ENCODE measurements at regions not wholly inside any gene's neighbourhood (a gene's known extent, or its start where the extent isn't known, plus 50 kb on each side); places are given as distances from the start of the nearest gene placed in this dataset.

- ChIA-PET POLR2A (no interaction called here), CTCF (no interaction called here)
- H3K4me1 Mint-ChIP-seq, result no peaks in the 10 kb centered on the region
- no CpG with 5 or more reads among the region's 1 CpG for WGBS (ENCODE audit: insufficient coverage)
- Histone ChIP-seq H3K9me3 (ENCODE audit: control extremely low read depth in 1 of 3, control insufficient read depth in 2 of 3, insufficient read depth in 1 of 3, low read length in 2 of 3) (no peaks in the 10 kb centered on the region), H3K27me3 (replicated peaks in 1 of 4; ENCODE audit: control extremely low read depth in 1 of 4, control insufficient read depth in 3 of 4, insufficient read depth in 4 of 4, low read length in 3 of 4) (no peaks in the 10 kb centered on the region), H3K4me2 (replicated peaks; ENCODE audit: low read depth, low read length, poor library complexity, severe bottlenecking) (no peak overlapping the region), H4K20me1 (ENCODE audit: control insufficient read depth, insufficient read depth, low read length, poor library complexity, severe bottlenecking) (no peaks in the 10 kb centered on the region), H2AFZ (ENCODE audit: insufficient read depth, low read depth, low read length, poor library complexity, severe bottlenecking) (no peak overlapping the region), H3K4me1 (ENCODE audit: control insufficient read depth in 2 of 2, insufficient read depth in 2 of 2, low read length in 2 of 2) (no peaks in the 10 kb centered on the region), H3K79me2 (ENCODE audit: control insufficient read depth, insufficient read depth, low read length) (no peaks in the 10 kb centered on the region), H3K27ac (ENCODE audit: low read length in 2 of 2) (no peak overlapping the region), H3K36me3 (replicated peaks in 1 of 2; ENCODE audit: control extremely low read depth in 1 of 2, control insufficient read depth in 1 of 2, extremely low read depth in 1 of 2, insufficient read depth in 2 of 2, low read length in 1 of 2) (no peaks in the 10 kb centered on the region), H3K4me3 (ENCODE audit: control extremely low read depth in 1 of 5, extremely low read depth in 1 of 5, insufficient read depth in 1 of 5, low read depth in 2 of 5, low read length in 4 of 5) (no peak overlapping the region), H3K9ac (ENCODE audit: low read length) (no peak overlapping the region)
- intact Hi-C loops (cut with micrococcal nuclease), result no loop called here
- no peak overlapping the region for H3K4me3 Mint-ChIP-seq
- no peak overlapping the region for H3K27ac Mint-ChIP-seq
- ATAC-seq (ENCODE audit: low read depth), result no peak
- no peaks in the 10 kb centered on the region for H3K27me3 Mint-ChIP-seq
- no peak for DNase-seq
- no peak for TF ChIP-seq CTCF (IDR thresholded peaks at IDR 0.05)
- no peak for TF ChIP-seq EZH2 (IDR thresholded peaks at IDR 0.05; ENCODE audit: borderline replicate concordance, insufficient read depth, low read depth, low read length, poor library complexity, severe bottlenecking)
- H3K9me3 Mint-ChIP-seq (ENCODE audit: insufficient read depth), result no peaks in the 10 kb centered on the region
Measured at GRCh38 chr1:103211073-103211472, 102.8 kb upstream of the COL11A1 start.

GRCh38 chr1:103208844-103209243, 100.5 kb upstream of the COL11A1 start:
- no peaks in the 10 kb centered on the region for H3K36me3 ChIP-seq (replicated peaks in 1 of 2; ENCODE audit: control extremely low read depth in 1 of 2, control insufficient read depth in 1 of 2, extremely low read depth in 1 of 2, insufficient read depth in 2 of 2, low read length in 1 of 2)
- CTCF ChIA-PET, result no interaction called here
- no peak overlapping the region for H2AFZ ChIP-seq (ENCODE audit: insufficient read depth, low read depth, low read length, poor library complexity, severe bottlenecking)
- no peak for ATAC-seq (ENCODE audit: low read depth)
- no peaks in the 10 kb centered on the region for H3K27me3 Mint-ChIP-seq
- H4K20me1 ChIP-seq (ENCODE audit: control insufficient read depth, insufficient read depth, low read length, poor library complexity, severe bottlenecking), result no peaks in the 10 kb centered on the region
- H3K27ac Mint-ChIP-seq, result no peak overlapping the region
- 100% methylated on average over 1 of the region's 2 CpGs for WGBS (ENCODE audit: insufficient coverage)
- TF ChIP-seq EZH2 (IDR thresholded peaks at IDR 0.05; ENCODE audit: borderline replicate concordance, insufficient read depth, low read depth, low read length, poor library complexity, severe bottlenecking), result no peak
- TF ChIP-seq CTCF (IDR thresholded peaks at IDR 0.05), result no peak
- no peaks in the 10 kb centered on the region for H3K4me1 ChIP-seq (ENCODE audit: control insufficient read depth in 2 of 2, insufficient read depth in 2 of 2, low read length in 2 of 2)
- no peaks in the 10 kb centered on the region for H3K79me2 ChIP-seq (ENCODE audit: control insufficient read depth, insufficient read depth, low read length)
- intact Hi-C loops (cut with micrococcal nuclease), result no loop called here
- no peaks in the 10 kb centered on the region for H3K4me1 Mint-ChIP-seq
- H3K27me3 ChIP-seq (replicated peaks in 1 of 4; ENCODE audit: control extremely low read depth in 1 of 4, control insufficient read depth in 3 of 4, insufficient read depth in 4 of 4, low read length in 3 of 4), result no peaks in the 10 kb centered on the region
- POLR2A ChIA-PET, result no interaction called here
- no peak overlapping the region for H3K4me3 ChIP-seq (ENCODE audit: control extremely low read depth in 1 of 5, extremely low read depth in 1 of 5, insufficient read depth in 1 of 5, low read depth in 2 of 5, low read length in 4 of 5)
- DNase-seq, result no peak
- H3K9ac ChIP-seq (ENCODE audit: low read length), result no peak overlapping the region
- H3K9me3 Mint-ChIP-seq (ENCODE audit: insufficient read depth), result no peaks in the 10 kb centered on the region
- no peak overlapping the region for H3K27ac ChIP-seq (ENCODE audit: low read length in 2 of 2)
- no peak overlapping the region for H3K4me3 Mint-ChIP-seq
- H3K4me2 ChIP-seq (replicated peaks; ENCODE audit: low read depth, low read length, poor library complexity, severe bottlenecking), result no peak overlapping the region
- no peaks in the 10 kb centered on the region for H3K9me3 ChIP-seq (ENCODE audit: control extremely low read depth in 1 of 3, control insufficient read depth in 2 of 3, insufficient read depth in 1 of 3, low read length in 2 of 3)

Data from B cell (primary cell).